ENCODE measurements at regions not wholly inside any gene's neighbourhood (a gene's known extent, or its start where the extent isn't known, plus 50 kb on each side); places are given as distances from the start of the nearest gene placed in this dataset.

DNA sequence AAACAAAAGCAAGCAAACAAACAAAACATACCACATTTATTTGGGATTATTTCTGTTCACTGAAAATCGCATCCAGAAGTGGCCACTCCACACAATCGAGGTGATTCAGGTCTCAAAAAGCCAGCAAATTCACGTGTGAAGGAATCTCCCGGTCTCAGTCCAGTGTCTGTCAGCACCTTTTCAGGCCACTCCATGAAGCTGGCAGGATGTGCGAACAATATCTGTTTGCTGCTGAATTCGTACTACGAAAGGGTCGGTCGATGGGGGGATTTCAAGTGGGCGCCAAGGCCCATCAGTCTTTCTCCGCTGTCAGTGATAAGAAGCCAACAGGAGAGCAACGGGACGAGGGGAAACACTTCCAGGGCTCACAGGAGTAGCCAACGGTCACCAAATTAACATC lies 505.1 kb downstream of the IRX1 start:
- TF ChIP-seq ZNF768 (tag by site-specific recombination; IDR thresholded peaks at IDR 0.05) (no peak), ZNF155 (tag by site-specific recombination; IDR thresholded peaks at IDR 0.05) (no peak), ZNF114 (tag by site-specific recombination; IDR thresholded peaks at IDR 0.05) (no peak), ZNF223 (tag by site-specific recombination; IDR thresholded peaks at IDR 0.05) (no peak), ZNF426 (tag by site-specific recombination; IDR thresholded peaks at IDR 0.05) (no peak), ZNF184 (tag by site-specific recombination; IDR thresholded peaks at IDR 0.05) (no peak), ZBTB8A (tag by site-specific recombination; IDR thresholded peaks at IDR 0.05) (no peak), OSR2 (tag by site-specific recombination; IDR thresholded peaks at IDR 0.05) (no peak)
- TF ChIP-seq, protein P1, sequence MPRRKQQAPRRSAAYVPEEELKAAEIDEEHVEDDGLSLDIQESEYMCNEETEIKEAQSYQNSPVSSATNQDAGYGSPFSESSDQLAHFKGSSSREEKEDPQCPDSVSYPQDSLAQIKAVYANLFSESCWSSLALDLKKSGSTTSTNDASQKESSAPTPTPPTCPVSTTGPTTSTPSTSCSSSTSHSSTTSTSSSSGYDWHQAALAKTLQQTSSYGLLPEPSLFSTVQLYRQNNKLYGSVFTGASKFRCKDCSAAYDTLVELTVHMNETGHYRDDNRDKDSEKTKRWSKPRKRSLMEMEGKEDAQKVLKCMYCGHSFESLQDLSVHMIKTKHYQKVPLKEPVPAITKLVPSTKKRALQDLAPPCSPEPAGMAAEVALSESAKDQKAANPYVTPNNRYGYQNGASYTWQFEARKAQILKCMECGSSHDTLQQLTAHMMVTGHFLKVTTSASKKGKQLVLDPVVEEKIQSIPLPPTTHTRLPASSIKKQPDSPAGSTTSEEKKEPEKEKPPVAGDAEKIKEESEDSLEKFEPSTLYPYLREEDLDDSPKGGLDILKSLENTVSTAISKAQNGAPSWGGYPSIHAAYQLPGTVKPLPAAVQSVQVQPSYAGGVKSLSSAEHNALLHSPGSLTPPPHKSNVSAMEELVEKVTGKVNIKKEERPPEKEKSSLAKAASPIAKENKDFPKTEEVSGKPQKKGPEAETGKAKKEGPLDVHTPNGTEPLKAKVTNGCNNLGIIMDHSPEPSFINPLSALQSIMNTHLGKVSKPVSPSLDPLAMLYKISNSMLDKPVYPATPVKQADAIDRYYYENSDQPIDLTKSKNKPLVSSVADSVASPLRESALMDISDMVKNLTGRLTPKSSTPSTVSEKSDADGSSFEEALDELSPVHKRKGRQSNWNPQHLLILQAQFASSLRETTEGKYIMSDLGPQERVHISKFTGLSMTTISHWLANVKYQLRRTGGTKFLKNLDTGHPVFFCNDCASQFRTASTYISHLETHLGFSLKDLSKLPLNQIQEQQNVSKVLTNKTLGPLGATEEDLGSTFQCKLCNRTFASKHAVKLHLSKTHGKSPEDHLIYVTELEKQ (tag by site-specific recombination; IDR thresholded peaks at IDR 0.05; ENCODE audit: borderline replicate concordance), result no peak
- TF ChIP-seq, protein P2, sequence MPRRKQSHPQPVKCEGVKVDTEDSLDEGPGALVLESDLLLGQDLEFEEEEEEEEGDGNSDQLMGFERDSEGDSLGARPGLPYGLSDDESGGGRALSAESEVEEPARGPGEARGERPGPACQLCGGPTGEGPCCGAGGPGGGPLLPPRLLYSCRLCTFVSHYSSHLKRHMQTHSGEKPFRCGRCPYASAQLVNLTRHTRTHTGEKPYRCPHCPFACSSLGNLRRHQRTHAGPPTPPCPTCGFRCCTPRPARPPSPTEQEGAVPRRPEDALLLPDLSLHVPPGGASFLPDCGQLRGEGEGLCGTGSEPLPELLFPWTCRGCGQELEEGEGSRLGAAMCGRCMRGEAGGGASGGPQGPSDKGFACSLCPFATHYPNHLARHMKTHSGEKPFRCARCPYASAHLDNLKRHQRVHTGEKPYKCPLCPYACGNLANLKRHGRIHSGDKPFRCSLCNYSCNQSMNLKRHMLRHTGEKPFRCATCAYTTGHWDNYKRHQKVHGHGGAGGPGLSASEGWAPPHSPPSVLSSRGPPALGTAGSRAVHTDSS (tag by site-specific recombination; IDR thresholded peaks at IDR 0.05), result no peak
- Histone ChIP-seq H3K36me3 (ENCODE audit: control insufficient read depth in 2 of 2, insufficient read depth in 1 of 2, low read length in 2 of 2) (no peaks in the 10 kb centered on the region), H3K9me3 (ENCODE audit: control insufficient read depth, insufficient read depth, low read depth, low read length) (no peaks in the 10 kb centered on the region), H3K4me1 (ENCODE audit: control insufficient read depth, insufficient read depth, low read length) (no peaks in the 10 kb centered on the region), H3K27ac (ENCODE audit: extremely low read depth, low read depth, low read length) (no peak overlapping the region), H3K4me3 (ENCODE audit: low read depth, low read length) (no peak overlapping the region)
- ChIA-PET POLR2A (no interaction called here), CTCF (no interaction called here)

DNA sequence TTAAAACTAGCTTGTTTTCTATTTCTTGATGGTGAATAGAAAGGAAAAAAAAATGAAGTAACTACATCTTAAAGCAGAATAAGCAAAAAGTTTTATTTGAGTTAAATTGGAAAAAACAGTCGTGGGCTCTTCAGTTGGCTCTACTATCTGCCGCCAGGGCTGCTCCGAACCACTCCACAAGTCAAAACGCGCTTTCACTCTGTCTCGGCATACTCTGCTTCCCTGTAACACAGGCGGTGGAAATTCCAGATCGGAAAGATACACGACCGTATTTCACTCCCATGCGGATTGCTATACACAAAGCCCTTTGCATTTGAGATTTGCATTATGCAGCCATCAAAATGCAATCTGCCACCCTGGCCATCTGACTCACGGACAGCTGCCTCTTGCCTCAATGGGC lies 505.6 kb downstream of the IRX1 start:
- POLR2A ChIA-PET, result no interaction called here
- Histone ChIP-seq H3K4me1 (ENCODE audit: control insufficient read depth, insufficient read depth, low read length) (no peaks in the 10 kb centered on the region), H3K4me3 (ENCODE audit: low read depth, low read length) (no peak overlapping the region), H3K9me3 (ENCODE audit: control insufficient read depth, insufficient read depth, low read depth, low read length) (no peaks in the 10 kb centered on the region), H3K27ac (ENCODE audit: extremely low read depth, low read depth, low read length) (no peak overlapping the region), H3K36me3 (ENCODE audit: control insufficient read depth in 2 of 2, insufficient read depth in 1 of 2, low read length in 2 of 2) (no peaks in the 10 kb centered on the region)
- no peak for TF ChIP-seq ZFP69B (tag by site-specific recombination; IDR thresholded peaks at IDR 0.05)
- CTCF ChIA-PET, result no interaction called here

DNA sequence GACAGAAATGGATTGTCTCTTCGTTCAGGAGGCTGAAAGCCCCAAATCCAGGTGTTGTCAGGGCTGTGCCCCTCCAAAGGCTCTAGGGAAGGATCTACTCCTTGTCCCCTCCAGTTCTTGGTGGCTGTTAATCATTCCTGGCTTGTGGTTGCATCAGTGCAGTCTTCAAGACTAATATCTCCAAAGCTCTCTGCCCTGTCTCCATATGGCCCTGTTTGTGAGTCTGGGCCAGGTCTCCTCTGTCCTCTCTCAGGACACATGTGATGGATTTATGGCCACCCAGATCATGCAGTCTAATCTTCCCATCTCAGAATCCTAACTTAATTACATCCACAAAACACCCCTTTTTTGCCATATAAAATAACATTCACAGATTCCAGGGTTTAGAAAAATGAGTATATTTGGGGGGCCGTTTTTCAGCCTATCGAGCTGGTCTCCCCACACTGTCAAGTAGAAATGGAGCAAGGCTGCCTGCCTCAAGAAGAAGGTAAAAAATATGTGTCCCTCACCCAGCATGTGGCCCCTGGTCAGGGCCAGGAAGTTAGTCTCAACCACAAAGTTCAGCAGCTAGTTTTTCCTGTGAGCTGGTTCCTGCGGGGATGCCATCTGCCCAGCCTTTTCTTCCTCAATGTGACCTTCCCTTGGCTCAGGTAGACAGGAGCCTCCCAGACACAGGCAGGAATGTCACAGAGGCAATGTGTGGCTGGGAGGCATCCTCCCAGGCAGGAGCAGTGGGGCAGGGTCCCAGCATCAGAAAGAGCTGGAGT lies 509.4 kb downstream of the IRX1 start:
- H3K4me3 ChIP-seq (ENCODE audit: low read depth, low read length), result no peak overlapping the region
- TF ChIP-seq, protein P1 (tag by site-specific recombination; IDR thresholded peaks at IDR 0.05; ENCODE audit: borderline replicate concordance), result no peak
- no peak for TF ChIP-seq ZNF10 (tag by site-specific recombination; IDR thresholded peaks at IDR 0.05)
- TF ChIP-seq ZNF561 (tag by site-specific recombination; IDR thresholded peaks at IDR 0.05; ENCODE audit: borderline replicate concordance), result no peak
- TF ChIP-seq, protein P3, sequence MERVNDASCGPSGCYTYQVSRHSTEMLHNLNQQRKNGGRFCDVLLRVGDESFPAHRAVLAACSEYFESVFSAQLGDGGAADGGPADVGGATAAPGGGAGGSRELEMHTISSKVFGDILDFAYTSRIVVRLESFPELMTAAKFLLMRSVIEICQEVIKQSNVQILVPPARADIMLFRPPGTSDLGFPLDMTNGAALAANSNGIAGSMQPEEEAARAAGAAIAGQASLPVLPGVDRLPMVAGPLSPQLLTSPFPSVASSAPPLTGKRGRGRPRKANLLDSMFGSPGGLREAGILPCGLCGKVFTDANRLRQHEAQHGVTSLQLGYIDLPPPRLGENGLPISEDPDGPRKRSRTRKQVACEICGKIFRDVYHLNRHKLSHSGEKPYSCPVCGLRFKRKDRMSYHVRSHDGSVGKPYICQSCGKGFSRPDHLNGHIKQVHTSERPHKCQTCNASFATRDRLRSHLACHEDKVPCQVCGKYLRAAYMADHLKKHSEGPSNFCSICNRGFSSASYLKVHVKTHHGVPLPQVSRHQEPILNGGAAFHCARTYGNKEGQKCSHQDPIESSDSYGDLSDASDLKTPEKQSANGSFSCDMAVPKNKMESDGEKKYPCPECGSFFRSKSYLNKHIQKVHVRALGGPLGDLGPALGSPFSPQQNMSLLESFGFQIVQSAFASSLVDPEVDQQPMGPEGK (tag by site-specific recombination; IDR thresholded peaks at IDR 0.05), result no peak
- TF ChIP-seq, protein P4, sequence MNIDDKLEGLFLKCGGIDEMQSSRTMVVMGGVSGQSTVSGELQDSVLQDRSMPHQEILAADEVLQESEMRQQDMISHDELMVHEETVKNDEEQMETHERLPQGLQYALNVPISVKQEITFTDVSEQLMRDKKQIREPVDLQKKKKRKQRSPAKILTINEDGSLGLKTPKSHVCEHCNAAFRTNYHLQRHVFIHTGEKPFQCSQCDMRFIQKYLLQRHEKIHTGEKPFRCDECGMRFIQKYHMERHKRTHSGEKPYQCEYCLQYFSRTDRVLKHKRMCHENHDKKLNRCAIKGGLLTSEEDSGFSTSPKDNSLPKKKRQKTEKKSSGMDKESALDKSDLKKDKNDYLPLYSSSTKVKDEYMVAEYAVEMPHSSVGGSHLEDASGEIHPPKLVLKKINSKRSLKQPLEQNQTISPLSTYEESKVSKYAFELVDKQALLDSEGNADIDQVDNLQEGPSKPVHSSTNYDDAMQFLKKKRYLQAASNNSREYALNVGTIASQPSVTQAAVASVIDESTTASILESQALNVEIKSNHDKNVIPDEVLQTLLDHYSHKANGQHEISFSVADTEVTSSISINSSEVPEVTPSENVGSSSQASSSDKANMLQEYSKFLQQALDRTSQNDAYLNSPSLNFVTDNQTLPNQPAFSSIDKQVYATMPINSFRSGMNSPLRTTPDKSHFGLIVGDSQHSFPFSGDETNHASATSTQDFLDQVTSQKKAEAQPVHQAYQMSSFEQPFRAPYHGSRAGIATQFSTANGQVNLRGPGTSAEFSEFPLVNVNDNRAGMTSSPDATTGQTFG (tag by site-specific recombination; IDR thresholded peaks at IDR 0.05; ENCODE audit: borderline replicate concordance), result no peak
- TF ChIP-seq KLF7 (tag by site-specific recombination; IDR thresholded peaks at IDR 0.05; ENCODE audit: borderline replicate concordance), result no peak
- POLR2A ChIA-PET, result no interaction called here
- H3K9me3 ChIP-seq (ENCODE audit: control insufficient read depth, insufficient read depth, low read depth, low read length), result no peaks in the 10 kb centered on the region
- H3K36me3 ChIP-seq (ENCODE audit: control insufficient read depth in 2 of 2, insufficient read depth in 1 of 2, low read length in 2 of 2), result no peaks in the 10 kb centered on the region
- CTCF ChIA-PET, result interaction anchor here (0.6 kb wide), 1 partner anchor 329 kb away, joined by 3 read pairs; no protein-coding TSS in a partner anchor
- H3K4me1 ChIP-seq (ENCODE audit: control insufficient read depth, insufficient read depth, low read length), result no peaks in the 10 kb centered on the region
- no peak overlapping the region for H3K27ac ChIP-seq (ENCODE audit: extremely low read depth, low read depth, low read length)
